Vagina (tissue), 2 donors: ENCODE measurements at regions not wholly inside any gene's neighbourhood (a gene's known extent, or its start where the extent isn't known, plus 50 kb on each side); places are given as distances from the start of the nearest gene placed in this dataset.
"Not testable (repeated sequence)": the region's sequence is repeated elsewhere in the genome, so short reads cannot be mapped to it uniquely, and the experiment has no call there.

Source experiments
- DNase-seq, 2 donors: peaks; one replicate each; pipeline ENCODE4 v3.0.0-alpha.2; 2017; ENCODE audit errors: extremely low spot score in 2 of 2
- H3K27ac ChIP-seq: fragments of 200-600 bp; sonication (generic); one replicate; pipeline ENCODE4 v1.5.1; 2019
- H3K27me3 ChIP-seq: fragments of 200-600 bp; sonication (generic); one replicate; pipeline ENCODE4 v1.5.1; 2019
- H3K36me3 ChIP-seq, 2 donors: fragments of 200-600 bp; sonication (generic); one replicate each; pipeline ENCODE4 v1.5.1; 2017 to 2019
- H3K4me1 ChIP-seq: fragments of 200-600 bp; sonication (generic); one replicate; pipeline ENCODE4 v1.5.1; 2019
- H3K4me3 ChIP-seq, 2 donors: fragments of 200-600 bp; sonication (generic); 1 replicate in 1 of 2; 2 replicates in 1 of 2; pipeline ENCODE4 v1.5.1; 2016 to 2019
- H3K9me3 ChIP-seq: fragments of 200-600 bp; sonication (generic); one replicate; pipeline ENCODE4 v1.5.1; 2019
- POLR2A ChIP-seq, 2 donors: fragments of 450-650 bp; IDR thresholded peaks; one replicate each; pipeline ENCODE4 v1.6.1; 2017; ENCODE audit warnings: antibody characterized with exemption in 2 of 2, mild to moderate bottlenecking in 2 of 2, moderate library complexity in 2 of 2
- POLR2AphosphoS5 ChIP-seq, 2 donors: sonication (generic); formaldehyde crosslinking; IDR thresholded peaks; one replicate each; pipeline ENCODE4 v1.9.0; 2017; ENCODE audit warnings: antibody characterized with exemption in 2 of 2, mild to moderate bottlenecking in 2 of 2, low read depth in 1 of 2; ENCODE audit not compliant: insufficient read depth in 1 of 2
- intact Hi-C: fragments of 100-400 bp; cut with DNase I; formaldehyde crosslinking; loops from one replicate; pipeline ENCODE4 v1.15.1; 2023
- TF ChIP-seq, protein P1 (sequence below), 3 experiments: fragments of 450-650 bp in 2 of 3; fragments of 200-600 bp in 1 of 3; sonication (generic) in 1 of 3; IDR thresholded peaks; one replicate each; pipeline ENCODE4 v1.5.1; 2017 to 2019; ENCODE audit warnings: antibody characterized with exemption in 3 of 3, mild to moderate bottlenecking in 2 of 3, moderate library complexity in 2 of 3

DNA sequence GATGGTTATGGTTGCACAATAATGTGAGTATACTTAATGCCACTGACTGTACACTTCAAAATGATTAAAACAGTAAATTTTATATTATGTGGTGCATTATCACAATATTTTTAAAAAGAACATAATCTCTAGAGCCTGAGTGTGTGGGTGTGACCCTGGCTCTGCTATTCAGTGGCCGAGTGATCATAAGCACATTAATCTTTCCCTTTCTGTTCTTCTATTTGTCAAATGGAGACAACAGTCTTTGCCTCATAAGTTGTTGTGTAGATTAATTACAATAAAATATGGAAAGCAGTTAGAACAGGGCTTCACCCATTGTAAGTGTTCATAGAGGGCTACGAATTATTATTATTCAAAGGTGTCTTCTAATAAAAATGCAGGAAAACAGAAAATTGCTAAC is 548.6 kb downstream of the HTR1B start:
- Histone ChIP-seq H3K36me3 (no peaks in the 10 kb centered on the region), H3K27ac (no peak overlapping the region), H3K4me3 (no peak overlapping the region), H3K27me3 (no peaks in the 10 kb centered on the region), H3K4me1 (no peaks in the 10 kb centered on the region), H3K9me3 (no peaks in the 10 kb centered on the region)
- intact Hi-C loops: no loop called here
- DNase-seq: no peak
- TF ChIP-seq POLR2AphosphoS5 (IDR thresholded peaks at IDR 0.05; ENCODE audit: insufficient read depth in 1 of 2, low read depth in 1 of 2) (no peak), POLR2A (IDR thresholded peaks at IDR 0.05) (no peak)

DNA sequence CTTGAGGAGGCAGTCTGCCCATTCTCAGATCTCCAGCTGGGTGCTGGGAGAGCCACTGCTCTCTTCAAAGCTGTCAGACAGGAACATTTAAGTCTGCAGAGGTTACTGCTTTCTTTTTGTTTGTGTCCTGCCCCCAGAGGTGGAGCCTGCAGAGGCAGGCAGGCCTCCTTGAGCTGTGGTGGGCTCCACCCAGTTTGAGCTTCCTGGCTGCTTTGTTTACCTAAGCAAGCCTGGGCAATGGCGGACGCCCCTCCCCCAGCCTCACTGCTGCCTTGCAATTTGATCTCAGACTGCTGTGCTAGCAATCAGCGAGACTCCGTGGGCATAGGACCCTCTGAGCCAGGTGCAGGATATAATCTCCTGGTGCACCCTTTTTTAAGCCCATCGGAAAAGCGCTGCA is 557.8 kb downstream of the HTR1B start:
- H3K27ac ChIP-seq, H3K4me3 ChIP-seq, H3K4me1 ChIP-seq, DNase-seq, intact Hi-C loops, H3K9me3 ChIP-seq, H3K36me3 ChIP-seq, H3K27me3 ChIP-seq: not testable (repeated sequence)

DNA sequence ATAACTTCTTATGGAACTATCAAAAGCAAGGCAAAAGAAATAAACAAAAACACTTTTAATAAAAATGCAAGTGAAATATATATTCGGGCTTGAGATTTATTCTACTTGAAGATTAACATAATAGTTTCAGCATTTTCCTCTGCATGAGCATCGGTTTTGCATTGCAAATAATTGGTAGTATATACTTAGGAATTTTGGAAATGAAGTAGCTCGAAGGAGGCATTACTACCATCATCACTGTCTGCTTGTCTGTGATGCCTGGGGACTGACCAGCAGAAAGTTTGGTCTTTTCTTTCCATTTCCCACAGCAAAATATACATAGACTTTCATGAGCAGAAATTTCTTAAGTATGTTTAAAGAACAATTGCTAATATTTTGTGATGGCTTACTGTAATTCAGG is 570.7 kb downstream of the HTR1B start:
- Histone ChIP-seq H3K9me3 (no peaks in the 10 kb centered on the region), H3K27ac (no peak overlapping the region), H3K27me3 (no peaks in the 10 kb centered on the region), H3K4me3 (no peak overlapping the region), H3K36me3 (no peaks in the 10 kb centered on the region), H3K4me1 (no peaks in the 10 kb centered on the region)
- DNase-seq: no peak
- TF ChIP-seq, protein P1, sequence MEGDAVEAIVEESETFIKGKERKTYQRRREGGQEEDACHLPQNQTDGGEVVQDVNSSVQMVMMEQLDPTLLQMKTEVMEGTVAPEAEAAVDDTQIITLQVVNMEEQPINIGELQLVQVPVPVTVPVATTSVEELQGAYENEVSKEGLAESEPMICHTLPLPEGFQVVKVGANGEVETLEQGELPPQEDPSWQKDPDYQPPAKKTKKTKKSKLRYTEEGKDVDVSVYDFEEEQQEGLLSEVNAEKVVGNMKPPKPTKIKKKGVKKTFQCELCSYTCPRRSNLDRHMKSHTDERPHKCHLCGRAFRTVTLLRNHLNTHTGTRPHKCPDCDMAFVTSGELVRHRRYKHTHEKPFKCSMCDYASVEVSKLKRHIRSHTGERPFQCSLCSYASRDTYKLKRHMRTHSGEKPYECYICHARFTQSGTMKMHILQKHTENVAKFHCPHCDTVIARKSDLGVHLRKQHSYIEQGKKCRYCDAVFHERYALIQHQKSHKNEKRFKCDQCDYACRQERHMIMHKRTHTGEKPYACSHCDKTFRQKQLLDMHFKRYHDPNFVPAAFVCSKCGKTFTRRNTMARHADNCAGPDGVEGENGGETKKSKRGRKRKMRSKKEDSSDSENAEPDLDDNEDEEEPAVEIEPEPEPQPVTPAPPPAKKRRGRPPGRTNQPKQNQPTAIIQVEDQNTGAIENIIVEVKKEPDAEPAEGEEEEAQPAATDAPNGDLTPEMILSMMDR (IDR thresholded peaks at IDR 0.05): no peak
- TF ChIP-seq POLR2AphosphoS5 (IDR thresholded peaks at IDR 0.05; ENCODE audit: insufficient read depth in 1 of 2, low read depth in 1 of 2): no peak
- TF ChIP-seq POLR2A (IDR thresholded peaks at IDR 0.05): no peak
- intact Hi-C loops: no loop called here

- no peaks in the 10 kb centered on the region for H3K36me3 ChIP-seq
- no peaks in the 10 kb centered on the region for H3K9me3 ChIP-seq
- intact Hi-C loops: no loop called here
- no peak for DNase-seq
- TF ChIP-seq, protein P1 (IDR thresholded peaks at IDR 0.05): no peak
- TF ChIP-seq POLR2A (IDR thresholded peaks at IDR 0.05): no peak
- no peak for TF ChIP-seq POLR2AphosphoS5 (IDR thresholded peaks at IDR 0.05; ENCODE audit: insufficient read depth in 1 of 2, low read depth in 1 of 2)
- H3K4me1 ChIP-seq: no peaks in the 10 kb centered on the region
- H3K27me3 ChIP-seq: no peaks in the 10 kb centered on the region
- H3K27ac ChIP-seq: no peak overlapping the region
- H3K4me3 ChIP-seq: no peak overlapping the region
These were observed 574.9 kb downstream of the HTR1B start for GRCh38 chr6:76888351-76888750.

DNA sequence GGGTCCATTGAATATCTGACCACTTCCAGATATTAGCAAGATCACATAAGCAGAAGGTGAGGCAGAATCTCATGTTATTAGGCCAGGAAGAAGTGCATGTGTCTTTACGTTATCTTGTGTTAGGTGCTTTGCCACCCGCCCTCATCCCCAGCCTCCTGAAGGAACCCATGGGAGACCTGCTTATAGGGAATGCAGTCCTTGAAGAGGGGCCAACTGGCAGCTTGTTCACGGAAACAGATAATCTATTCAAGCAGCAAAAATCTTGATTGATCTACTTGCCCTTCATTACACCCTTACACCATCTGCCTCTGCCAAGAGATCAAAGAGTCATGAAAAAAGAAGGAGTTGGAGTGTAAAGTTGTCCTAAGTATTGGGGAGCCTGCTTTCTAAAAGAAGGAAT is 576.4 kb downstream of the HTR1B start:
- Histone ChIP-seq H3K4me1 (no peaks in the 10 kb centered on the region), H3K36me3 (no peaks in the 10 kb centered on the region), H3K4me3 (no peak overlapping the region), H3K27ac (no peak overlapping the region), H3K27me3 (no peaks in the 10 kb centered on the region), H3K9me3 (no peaks in the 10 kb centered on the region)
- no peak for DNase-seq
- intact Hi-C loops: no loop called here
- TF ChIP-seq POLR2A (IDR thresholded peaks at IDR 0.05) (no peak), POLR2AphosphoS5 (IDR thresholded peaks at IDR 0.05; ENCODE audit: insufficient read depth in 1 of 2, low read depth in 1 of 2) (no peak)
- TF ChIP-seq, protein P1 (IDR thresholded peaks at IDR 0.05): no peak

GRCh38 chr6:76885861-76886301 is 577.4 kb downstream of the HTR1B start:
- Histone ChIP-seq H3K27ac (no peak overlapping the region), H3K27me3 (no peaks in the 10 kb centered on the region), H3K4me1 (no peaks in the 10 kb centered on the region), H3K4me3 (no peak overlapping the region), H3K36me3 (no peaks in the 10 kb centered on the region), H3K9me3 (no peaks in the 10 kb centered on the region)
- DNase-seq: no peak
- intact Hi-C loops: no loop called here
- TF ChIP-seq POLR2AphosphoS5 (IDR thresholded peaks at IDR 0.05; ENCODE audit: insufficient read depth in 1 of 2, low read depth in 1 of 2) (no peak), POLR2A (IDR thresholded peaks at IDR 0.05) (no peak)
- TF ChIP-seq, protein P1 (IDR thresholded peaks at IDR 0.05): no peak
